Upper lobe of right lung (tissue), 1 donor: ENCODE measurements at regions not wholly inside any gene's neighbourhood (a gene's known extent, or its start where the extent isn't known, plus 50 kb on each side); places are given as distances from the start of the nearest gene placed in this dataset.

Experiments used
- ATAC-seq: fragments of 200-7000 bp; cut with Tn5 transposase; one replicate; pipeline ENCODE4 v1.9.1; 2020; ENCODE audit warnings: mild to moderate bottlenecking, moderate library complexity
- DNase-seq: peaks from one replicate; pipeline ENCODE4 v3.0.0-alpha.2; 2020
- H3K27ac ChIP-seq: fragments of 200-600 bp; one replicate; pipeline ENCODE4 v1.8.0; 2022
- H3K27me3 ChIP-seq: fragments of 200-600 bp; one replicate; pipeline ENCODE4 v1.8.0; 2022; ENCODE audit warnings: mild to moderate bottlenecking
- H3K36me3 ChIP-seq: fragments of 200-600 bp; one replicate; pipeline ENCODE4 v1.8.0; 2022
- H3K4me1 ChIP-seq: fragments of 200-600 bp; one replicate; pipeline ENCODE4 v1.8.0; 2022
- H3K4me3 ChIP-seq: fragments of 200-600 bp; one replicate; pipeline ENCODE4 v1.8.0; 2022; ENCODE audit warnings: mild to moderate bottlenecking
- H3K9me3 ChIP-seq: fragments of 200-600 bp; one replicate; pipeline ENCODE4 v1.8.0; 2022
- CTCF ChIP-seq: fragments of 200-600 bp; IDR thresholded peaks from one replicate; pipeline ENCODE4 v1.8.0; 2022; ENCODE audit warnings: antibody characterized with exemption
- intact Hi-C: fragments of 100-400 bp; cut with DNase I; formaldehyde crosslinking; loops from one replicate; pipeline ENCODE4 v1.11.0; 2022
- donor health status: DM: no; HTN: yes; CAD: no; lungs with severe emphysema.

GRCh38 chr4:153044036-153044435 is 107.9 kb downstream of the FHDC1 start:
- ATAC-seq (no peak), DNase-seq (no peak)
- Histone ChIP-seq H3K4me3 (no peak overlapping the region), H3K27me3 (no peaks in the 10 kb centered on the region), H3K27ac (no peak overlapping the region), H3K36me3 (no peaks in the 10 kb centered on the region), H3K4me1 (no peaks in the 10 kb centered on the region), H3K9me3 (no peaks in the 10 kb centered on the region)
- no peak for TF ChIP-seq CTCF
- intact Hi-C loops: no loop called here

- no peak for ATAC-seq
- H3K36me3 ChIP-seq: no peaks in the 10 kb centered on the region
- no peaks in the 10 kb centered on the region for H3K27me3 ChIP-seq
- intact Hi-C loops: no loop called here
- no peaks in the 10 kb centered on the region for H3K4me1 ChIP-seq
- TF ChIP-seq CTCF: no peak
- H3K4me3 ChIP-seq: no peak overlapping the region
- H3K27ac ChIP-seq: no peak overlapping the region
- DNase-seq: no peak
- H3K9me3 ChIP-seq: no peaks in the 10 kb centered on the region
Observed at GRCh38 chr4:153045111-153045982, 109.2 kb downstream of the FHDC1 start.

- no peak for TF ChIP-seq CTCF
- Histone ChIP-seq H3K27me3 (no peaks in the 10 kb centered on the region), H3K4me1 (no peaks in the 10 kb centered on the region), H3K4me3 (no peak overlapping the region), H3K9me3 (no peaks in the 10 kb centered on the region), H3K36me3 (no peaks in the 10 kb centered on the region), H3K27ac (no peak overlapping the region)
- no peak for DNase-seq
- ATAC-seq: no peak
- intact Hi-C loops: no loop called here
Observed at GRCh38 chr4:153058671-153059060, 122.5 kb downstream of the FHDC1 start.

GRCh38 chr4:153060196-153060595 is 124.1 kb downstream of the FHDC1 start:
- H3K27me3 ChIP-seq: no peaks in the 10 kb centered on the region

GRCh38 chr4:153061971-153062370 is 125.8 kb downstream of the FHDC1 start:
- TF ChIP-seq CTCF: no peak
- no peak overlapping the region for H3K27ac ChIP-seq
- intact Hi-C loops: no loop called here

More at GRCh38 chr4:153060196-153060595, 124.1 kb downstream of the FHDC1 start:
- H3K4me1 ChIP-seq: no peaks in the 10 kb centered on the region
- no peak overlapping the region for H3K27ac ChIP-seq
- TF ChIP-seq CTCF: no peak
- H3K4me3 ChIP-seq: no peak overlapping the region
- no peaks in the 10 kb centered on the region for H3K9me3 ChIP-seq
- intact Hi-C loops: no loop called here
- no peak for DNase-seq
- no peak for ATAC-seq
- H3K36me3 ChIP-seq: no peaks in the 10 kb centered on the region

More at GRCh38 chr4:153061971-153062370, 125.8 kb downstream of the FHDC1 start:
- Histone ChIP-seq H3K4me1 (no peaks in the 10 kb centered on the region), H3K27me3 (no peaks in the 10 kb centered on the region), H3K9me3 (no peaks in the 10 kb centered on the region), H3K4me3 (no peak overlapping the region), H3K36me3 (no peaks in the 10 kb centered on the region)
- no peak for ATAC-seq
- DNase-seq: no peak
